ENCODE measurements at regions not wholly inside any gene's neighbourhood (a gene's known extent, or its start where the extent isn't known, plus 50 kb on each side); places are given as distances from the start of the nearest gene placed in this dataset.

DNA sequence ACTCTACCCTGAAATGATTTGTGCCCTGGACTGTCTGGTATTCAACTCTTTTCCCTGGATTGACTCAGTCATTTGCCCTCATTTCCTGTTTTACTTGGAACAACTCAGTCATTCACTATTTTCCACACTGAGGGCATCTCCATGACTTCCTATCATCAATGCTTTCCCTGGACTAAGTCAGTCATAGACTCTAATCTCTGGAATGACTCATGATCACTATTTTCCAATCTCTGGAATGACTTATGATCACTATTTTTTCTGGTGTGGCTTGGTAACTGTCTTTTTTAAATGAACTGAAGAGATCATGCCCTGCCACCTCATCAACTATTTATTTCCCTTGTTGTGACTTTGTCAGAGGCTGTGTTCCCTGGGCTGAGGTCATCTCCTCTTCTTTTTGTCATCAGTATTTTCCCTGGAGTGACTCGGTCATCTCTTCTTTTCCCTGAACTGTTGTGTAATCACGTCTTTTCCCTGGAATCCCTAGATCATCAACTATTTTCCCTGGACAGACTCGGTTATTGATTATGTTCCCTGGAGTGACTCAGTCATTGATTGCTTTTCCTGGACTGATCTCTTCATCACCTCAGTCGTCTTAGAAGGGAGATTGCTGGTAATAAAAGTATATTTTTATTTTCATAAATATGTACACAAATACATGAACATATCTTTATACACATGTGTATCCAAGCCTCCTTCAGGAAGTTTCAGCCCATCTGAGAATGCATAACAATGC is 327.1 kb upstream of the VCX start:
- no peaks in the 10 kb centered on the region for H3K4me1 ChIP-seq (ENCODE audit: control insufficient read depth in 1 of 2, extremely low read depth in 1 of 2, insufficient read depth in 2 of 2, low read length in 2 of 2)
- ATAC-seq (replicated peaks in 1 of 4) (no peak), DNase-seq (no peak)
- H3K9me3 Mint-ChIP-seq, result peaks cover 0 to 11% (median 6%) of the 10 kb centered on the region in 3 donors
- no peak overlapping the region for H3K27ac Mint-ChIP-seq
- no peaks in the 10 kb centered on the region for H3K27me3 Mint-ChIP-seq
- H3K4me1 Mint-ChIP-seq, result no peaks in the 10 kb centered on the region
- CTCF ChIA-PET, result no interaction called here
- WGBS (ENCODE audit: insufficient coverage), result no CpG with 5 or more reads among the region's 4 CpGs
- POLR2A ChIA-PET, result no interaction called here
- H3K9me3 ChIP-seq, result no peaks in the 10 kb centered on the region
- no peaks in the 10 kb centered on the region for H3K36me3 Mint-ChIP-seq
- no peaks in the 10 kb centered on the region for H3K27me3 ChIP-seq (replicated peaks in 1 of 2; ENCODE audit: control insufficient read depth in 2 of 2, extremely low read depth in 1 of 2, insufficient read depth in 2 of 2, low read length in 1 of 2)
- H3K4me3 Mint-ChIP-seq, result no peak overlapping the region
- no peak overlapping the region for H3K27ac ChIP-seq (ENCODE audit: low read length)
- no peak overlapping the region for H3K4me3 ChIP-seq (ENCODE audit: control insufficient read depth in 1 of 2, extremely low read depth in 1 of 2, low read length in 1 of 2)
- H3K36me3 ChIP-seq (ENCODE audit: control insufficient read depth in 2 of 2, extremely low read depth in 1 of 2, insufficient read depth in 1 of 2, low read length in 1 of 2), result no peaks in the 10 kb centered on the region

DNA sequence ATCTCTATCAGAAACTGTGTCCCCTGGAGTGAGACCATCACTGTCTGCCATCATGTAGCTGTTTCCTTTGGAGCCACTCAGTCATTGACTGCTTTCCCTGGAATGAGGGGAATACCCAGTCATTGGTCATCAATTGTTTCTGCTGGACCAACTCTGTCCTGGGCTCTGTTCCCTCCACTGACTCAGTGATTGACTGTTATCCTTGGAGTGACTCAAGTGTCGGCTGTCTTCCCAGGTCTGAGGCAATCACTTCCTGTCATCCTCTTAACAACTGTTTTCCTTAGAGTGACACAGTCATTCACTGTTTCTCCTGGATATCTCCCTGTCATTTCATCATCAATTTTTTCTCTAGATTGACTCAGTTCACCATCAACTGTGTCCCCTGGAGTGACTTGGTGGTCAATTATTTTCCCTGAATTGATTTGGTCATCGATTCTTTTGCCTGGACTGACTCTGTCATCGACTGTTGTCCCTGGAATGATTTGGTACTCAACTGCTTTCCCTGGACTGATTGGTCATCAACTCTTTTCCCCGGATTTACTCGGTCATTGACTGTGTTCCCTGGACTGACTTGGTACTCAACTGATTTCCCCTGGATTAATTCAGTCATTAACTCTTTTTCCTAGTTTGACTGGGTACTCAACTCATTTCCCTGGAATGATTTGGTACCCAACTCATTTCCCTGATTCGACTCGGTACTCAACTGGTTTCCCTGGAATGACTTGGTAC is 327.9 kb upstream of the VCX start:
- POLR2A ChIA-PET, result no interaction called here
- ATAC-seq (replicated peaks in 1 of 4), result no peak
- 76% methylated on average over 5 of the region's 7 CpGs for WGBS (ENCODE audit: insufficient coverage)
- no peak overlapping the region for H3K27ac Mint-ChIP-seq
- H3K9me3 ChIP-seq, result no peaks in the 10 kb centered on the region
- no peak for DNase-seq
- H3K27ac ChIP-seq (ENCODE audit: low read length), result no peak overlapping the region
- H3K4me1 ChIP-seq (ENCODE audit: control insufficient read depth in 1 of 2, extremely low read depth in 1 of 2, insufficient read depth in 2 of 2, low read length in 2 of 2), result no peaks in the 10 kb centered on the region
- no peaks in the 10 kb centered on the region for H3K36me3 Mint-ChIP-seq
- no peaks in the 10 kb centered on the region for H3K36me3 ChIP-seq (ENCODE audit: control insufficient read depth in 2 of 2, extremely low read depth in 1 of 2, insufficient read depth in 1 of 2, low read length in 1 of 2)
- no peaks in the 10 kb centered on the region for H3K4me1 Mint-ChIP-seq
- CTCF ChIA-PET, result no interaction called here
- H3K27me3 ChIP-seq (replicated peaks in 1 of 2; ENCODE audit: control insufficient read depth in 2 of 2, extremely low read depth in 1 of 2, insufficient read depth in 2 of 2, low read length in 1 of 2), result no peaks in the 10 kb centered on the region
- H3K27me3 Mint-ChIP-seq, result no peaks in the 10 kb centered on the region
- no peak overlapping the region for H3K4me3 Mint-ChIP-seq
- H3K4me3 ChIP-seq (ENCODE audit: control insufficient read depth in 1 of 2, extremely low read depth in 1 of 2, low read length in 1 of 2), result no peak overlapping the region
- H3K9me3 Mint-ChIP-seq, result peaks cover 0 to 11% (median 6%) of the 10 kb centered on the region in 3 donors

DNA sequence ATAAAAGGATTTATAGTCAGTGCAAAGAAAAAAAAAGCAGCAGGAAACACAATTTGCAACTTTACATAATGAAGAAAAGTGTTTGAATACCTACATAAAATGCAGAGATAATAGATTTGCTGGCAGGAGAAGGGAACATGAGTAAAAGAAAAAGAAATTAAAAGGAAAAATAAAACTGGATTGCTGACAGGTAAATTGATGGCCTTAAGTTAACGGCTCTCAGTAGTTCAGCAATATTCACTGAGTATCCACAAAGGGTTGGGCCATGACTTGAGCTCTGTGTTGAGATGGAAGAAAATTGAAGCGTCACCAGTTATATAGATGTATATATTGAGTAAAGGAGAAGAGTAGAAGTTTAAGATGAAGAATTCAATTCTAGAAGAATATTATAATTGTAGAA is 330.1 kb upstream of the VCX start:
- H3K27ac Mint-ChIP-seq, result no peak overlapping the region
- H3K27ac ChIP-seq (ENCODE audit: low read length), result no peak overlapping the region
- H3K4me1 Mint-ChIP-seq, result no peaks in the 10 kb centered on the region
- ChIA-PET POLR2A (no interaction called here), CTCF (no interaction called here)
- no peaks in the 10 kb centered on the region for H3K27me3 Mint-ChIP-seq
- no peak for DNase-seq
- no peaks in the 10 kb centered on the region for H3K9me3 ChIP-seq
- no peak for ATAC-seq (replicated peaks in 1 of 4)
- H3K4me3 ChIP-seq (ENCODE audit: control insufficient read depth in 1 of 2, extremely low read depth in 1 of 2, low read length in 1 of 2), result no peak overlapping the region
- H3K4me3 Mint-ChIP-seq, result no peak overlapping the region
- H3K4me1 ChIP-seq (ENCODE audit: control insufficient read depth in 1 of 2, extremely low read depth in 1 of 2, insufficient read depth in 2 of 2, low read length in 2 of 2), result no peaks in the 10 kb centered on the region
- no peaks in the 10 kb centered on the region for H3K27me3 ChIP-seq (replicated peaks in 1 of 2; ENCODE audit: control insufficient read depth in 2 of 2, extremely low read depth in 1 of 2, insufficient read depth in 2 of 2, low read length in 1 of 2)
- no peaks in the 10 kb centered on the region for H3K36me3 Mint-ChIP-seq
- H3K9me3 Mint-ChIP-seq, result peaks cover 0 to 11% (median 4%) of the 10 kb centered on the region in 3 donors
- no CpG with 5 or more reads among the region's 2 CpGs for WGBS (ENCODE audit: insufficient coverage)
- no peaks in the 10 kb centered on the region for H3K36me3 ChIP-seq (ENCODE audit: control insufficient read depth in 2 of 2, extremely low read depth in 1 of 2, insufficient read depth in 1 of 2, low read length in 1 of 2)

DNA sequence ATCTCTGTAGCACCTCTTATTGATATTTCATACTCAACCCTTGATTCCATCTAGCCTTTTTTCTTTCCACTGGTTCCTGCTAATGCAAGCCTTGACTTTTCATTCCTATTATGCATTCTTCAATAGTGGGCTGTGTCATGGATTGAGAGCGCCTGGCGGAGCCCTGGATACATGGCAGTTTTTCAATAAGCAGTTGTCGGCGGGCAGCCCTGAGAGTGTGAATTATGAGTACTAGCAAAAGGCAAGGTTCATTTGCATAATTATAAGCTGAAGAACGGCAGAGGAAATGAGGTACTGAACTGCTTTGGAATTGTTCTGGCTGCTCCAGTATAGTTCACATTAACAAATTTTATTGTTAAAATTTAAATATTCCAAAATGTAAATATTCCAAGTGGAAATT is 339.7 kb upstream of the VCX start:
- no peaks in the 10 kb centered on the region for H3K36me3 Mint-ChIP-seq
- H3K4me3 Mint-ChIP-seq, result no peak overlapping the region
- peaks cover 0 to 16% (median 12%) of the 10 kb centered on the region in 3 donors for H3K9me3 Mint-ChIP-seq

DNA sequence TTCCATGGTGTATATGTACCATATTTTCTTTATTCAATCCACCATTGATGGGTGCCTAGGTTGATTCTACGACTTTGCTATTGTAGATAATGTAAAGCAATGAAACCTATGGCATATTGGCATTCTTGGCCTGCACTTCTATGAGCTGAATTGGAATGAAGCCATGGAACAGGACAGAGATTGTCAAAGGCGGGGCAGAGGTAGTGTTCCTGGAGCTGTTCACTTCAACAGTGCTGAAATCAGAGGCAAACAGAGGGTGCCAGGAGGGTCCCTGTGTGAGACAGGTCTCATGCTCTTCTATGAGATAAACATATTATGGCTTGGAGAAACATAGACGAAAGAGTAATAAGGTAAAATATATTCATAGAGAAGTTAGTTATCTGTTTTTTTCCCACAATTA is 342.6 kb upstream of the VCX start:
- CTCF ChIA-PET, result no interaction called here
- no CpG with 5 or more reads among the region's 3 CpGs for WGBS (ENCODE audit: insufficient coverage)

More for the DNA sequence above, 339.7 kb upstream of the VCX start:
- H3K36me3 ChIP-seq (ENCODE audit: control insufficient read depth in 2 of 2, extremely low read depth in 1 of 2, insufficient read depth in 1 of 2, low read length in 1 of 2), result no peaks in the 10 kb centered on the region
- no peaks in the 10 kb centered on the region for H3K4me1 ChIP-seq (ENCODE audit: control insufficient read depth in 1 of 2, extremely low read depth in 1 of 2, insufficient read depth in 2 of 2, low read length in 2 of 2)
- H3K9me3 ChIP-seq, result no peaks in the 10 kb centered on the region
- no CpG with 5 or more reads among the region's 5 CpGs for WGBS (ENCODE audit: insufficient coverage)
- no peaks in the 10 kb centered on the region for H3K27me3 ChIP-seq (replicated peaks in 1 of 2; ENCODE audit: control insufficient read depth in 2 of 2, extremely low read depth in 1 of 2, insufficient read depth in 2 of 2, low read length in 1 of 2)
- no peaks in the 10 kb centered on the region for H3K27me3 Mint-ChIP-seq
- POLR2A ChIA-PET, result no interaction called here
- no peak overlapping the region for H3K27ac Mint-ChIP-seq
- no peak overlapping the region for H3K4me3 ChIP-seq (ENCODE audit: control insufficient read depth in 1 of 2, extremely low read depth in 1 of 2, low read length in 1 of 2)
- no peak overlapping the region for H3K27ac ChIP-seq (ENCODE audit: low read length)
- ATAC-seq (replicated peaks in 1 of 4) (no peak), DNase-seq (no peak)
- CTCF ChIA-PET, result no interaction called here
- H3K4me1 Mint-ChIP-seq, result no peaks in the 10 kb centered on the region

DNA sequence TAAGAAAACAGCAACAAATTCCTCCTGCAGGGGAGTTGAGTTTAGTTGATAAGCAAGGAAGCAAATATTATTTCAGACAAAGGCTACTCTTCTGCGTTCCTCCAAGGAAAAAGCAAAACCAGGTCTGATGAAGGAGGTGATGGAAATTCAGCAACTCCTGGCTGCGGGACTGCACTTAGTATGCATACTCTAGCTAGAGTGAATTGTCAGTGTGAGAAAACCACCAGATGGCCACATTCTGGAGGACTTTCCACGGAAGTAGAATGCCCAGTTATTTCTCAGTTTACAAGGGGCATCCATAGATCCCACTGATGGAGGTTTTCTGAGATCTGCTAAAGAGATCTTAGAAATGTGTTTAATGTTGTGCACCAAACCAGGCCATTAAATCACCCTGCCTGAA is 338.6 kb upstream of the PUDP start:
- no peaks in the 10 kb centered on the region for H3K36me3 ChIP-seq (ENCODE audit: control insufficient read depth in 2 of 2, extremely low read depth in 1 of 2, insufficient read depth in 1 of 2, low read length in 1 of 2)
- H3K9me3 Mint-ChIP-seq, result peaks cover 0 to 9% (median 0%) of the 10 kb centered on the region in 3 donors
- ChIA-PET CTCF (no interaction called here), POLR2A (no interaction called here)
- no peak overlapping the region for H3K27ac Mint-ChIP-seq
- no peaks in the 10 kb centered on the region for H3K27me3 Mint-ChIP-seq
- DNase-seq (no peak), ATAC-seq (replicated peaks in 1 of 4) (no peak)
- no peaks in the 10 kb centered on the region for H3K9me3 ChIP-seq
- no peak overlapping the region for H3K4me3 Mint-ChIP-seq
- no peak overlapping the region for H3K27ac ChIP-seq (ENCODE audit: low read length)
- no peak overlapping the region for H3K4me3 ChIP-seq (ENCODE audit: control insufficient read depth in 1 of 2, extremely low read depth in 1 of 2, low read length in 1 of 2)
- no CpG with 5 or more reads among the region's 3 CpGs for WGBS (ENCODE audit: insufficient coverage)
- H3K4me1 Mint-ChIP-seq, result no peaks in the 10 kb centered on the region
- no peaks in the 10 kb centered on the region for H3K27me3 ChIP-seq (replicated peaks in 1 of 2; ENCODE audit: control insufficient read depth in 2 of 2, extremely low read depth in 1 of 2, insufficient read depth in 2 of 2, low read length in 1 of 2)
- no peaks in the 10 kb centered on the region for H3K36me3 Mint-ChIP-seq
- no peaks in the 10 kb centered on the region for H3K4me1 ChIP-seq (ENCODE audit: control insufficient read depth in 1 of 2, extremely low read depth in 1 of 2, insufficient read depth in 2 of 2, low read length in 2 of 2)

More for the DNA sequence above, 342.6 kb upstream of the VCX start:
- no peak overlapping the region for H3K27ac Mint-ChIP-seq
- H3K27me3 Mint-ChIP-seq, result no peaks in the 10 kb centered on the region
- Histone ChIP-seq H3K9me3 (no peaks in the 10 kb centered on the region), H3K4me3 (ENCODE audit: control insufficient read depth in 1 of 2, extremely low read depth in 1 of 2, low read length in 1 of 2) (no peak overlapping the region), H3K4me1 (ENCODE audit: control insufficient read depth in 1 of 2, extremely low read depth in 1 of 2, insufficient read depth in 2 of 2, low read length in 2 of 2) (no peaks in the 10 kb centered on the region), H3K36me3 (ENCODE audit: control insufficient read depth in 2 of 2, extremely low read depth in 1 of 2, insufficient read depth in 1 of 2, low read length in 1 of 2) (no peaks in the 10 kb centered on the region), H3K27me3 (replicated peaks in 1 of 2; ENCODE audit: control insufficient read depth in 2 of 2, extremely low read depth in 1 of 2, insufficient read depth in 2 of 2, low read length in 1 of 2) (no peaks in the 10 kb centered on the region), H3K27ac (ENCODE audit: low read length) (no peak overlapping the region)
- POLR2A ChIA-PET, result no interaction called here
- DNase-seq, result no peak
- no peak overlapping the region for H3K4me3 Mint-ChIP-seq
- peaks cover 0 to 20% (median 5%) of the 10 kb centered on the region in 3 donors for H3K9me3 Mint-ChIP-seq
- no peak for ATAC-seq (replicated peaks in 1 of 4)
- H3K36me3 Mint-ChIP-seq, result no peaks in the 10 kb centered on the region
- no peaks in the 10 kb centered on the region for H3K4me1 Mint-ChIP-seq

All from T-cell (primary cell).